Gastrocnemius medialis (tissue), 4 donors: ENCODE measurements at regions not wholly inside any gene's neighbourhood (a gene's known extent, or its start where the extent isn't known, plus 50 kb on each side); places are given as distances from the start of the nearest gene placed in this dataset.

Source experiments
- ATAC-seq, 2 donors: fragments of 150-250 bp; one replicate each; pipeline ENCODE4 v1.9.1; 2016
- DNase-seq, 2 donors: peaks; one replicate each; pipeline ENCODE4 v3.0.0-alpha.2; 2019
- H3K27ac ChIP-seq, 4 donors: fragments of 200-600 bp; sonication (generic); 1 replicate in 1 of 4; 2 replicates in 3 of 4; pipeline ENCODE4 v1.5.1; 2016 to 2018; ENCODE audit warnings: mild to moderate bottlenecking in 2 of 4, moderate library complexity in 1 of 4
- H3K27me3 ChIP-seq, 3 donors: fragments of 200-600 bp; sonication (generic) in 2 of 3; 1 replicate in 1 of 3; 2 replicates in 2 of 3; pipeline versions ENCODE4 v1.5.1 to v1.6.0; 2016 to 2019; ENCODE audit warnings: mild to moderate bottlenecking in 1 of 3, moderate library complexity in 1 of 3
- H3K36me3 ChIP-seq, 2 donors: fragments of 200-600 bp; sonication (generic) in 1 of 2; one replicate each; pipeline ENCODE4 v1.5.1; 2017 to 2018
- H3K4me1 ChIP-seq, 2 donors: fragments of 200-600 bp; sonication (generic) in 1 of 2; one replicate each; pipeline ENCODE4 v1.5.1; 2016 to 2017; ENCODE audit warnings: mild to moderate bottlenecking in 2 of 2
- H3K4me3 ChIP-seq, 4 donors: fragments of 200-600 bp; sonication (generic) in 3 of 4; 1 replicate in 1 of 4; 2 replicates in 3 of 4; pipeline ENCODE4 v1.5.1; 2016 to 2019; ENCODE audit warnings: mild to moderate bottlenecking in 2 of 4
- H3K9me3 ChIP-seq, 3 donors: fragments of 200-600 bp; sonication (generic) in 2 of 3; 1 replicate in 1 of 3; 2 replicates in 2 of 3; pipeline ENCODE4 v1.5.1; 2016 to 2019
- POLR2A ChIP-seq, 2 donors: fragments of 450-650 bp; IDR thresholded peaks; one replicate each; pipeline ENCODE4 v1.6.1; 2017; ENCODE audit warnings: antibody characterized with exemption in 2 of 2, mild to moderate bottlenecking in 2 of 2, moderate library complexity in 2 of 2
- in situ Hi-C, 4 donors: fragments of 200-750 bp; cut with MboI; loops; one replicate each; pipeline versions ENCODE4 v1.15.0 to v1.8.0; 2017; ENCODE audit warnings: low sequenced_read_pairs in 4 of 4
- intact Hi-C: fragments of 100-400 bp; cut with DNase I; formaldehyde crosslinking; loops from one replicate; pipeline ENCODE4 v1.15.1; 2023; ENCODE audit warnings: low total_unique reads
- TF ChIP-seq, protein P1 (sequence below), 5 experiments: fragments of 450-650 bp in 3 of 5; fragments of 200-600 bp in 2 of 5; sonication (generic) in 2 of 5; IDR thresholded peaks in 4 of 5; conservative IDR thresholded peaks in 1 of 5; 1 replicate in 4 of 5; 2 replicates in 1 of 5; pipeline ENCODE4 v1.5.1; 2016 to 2019; ENCODE audit warnings: antibody characterized with exemption in 5 of 5, mild to moderate bottlenecking in 3 of 5, moderate library complexity in 3 of 5

GRCh38 chr5:8864053-8864452 lies 681.8 kb downstream of the SEMA5A start:
- no peak overlapping the region for H3K4me3 ChIP-seq
- H3K36me3 ChIP-seq, result no peaks in the 10 kb centered on the region
- TF ChIP-seq, protein P1, sequence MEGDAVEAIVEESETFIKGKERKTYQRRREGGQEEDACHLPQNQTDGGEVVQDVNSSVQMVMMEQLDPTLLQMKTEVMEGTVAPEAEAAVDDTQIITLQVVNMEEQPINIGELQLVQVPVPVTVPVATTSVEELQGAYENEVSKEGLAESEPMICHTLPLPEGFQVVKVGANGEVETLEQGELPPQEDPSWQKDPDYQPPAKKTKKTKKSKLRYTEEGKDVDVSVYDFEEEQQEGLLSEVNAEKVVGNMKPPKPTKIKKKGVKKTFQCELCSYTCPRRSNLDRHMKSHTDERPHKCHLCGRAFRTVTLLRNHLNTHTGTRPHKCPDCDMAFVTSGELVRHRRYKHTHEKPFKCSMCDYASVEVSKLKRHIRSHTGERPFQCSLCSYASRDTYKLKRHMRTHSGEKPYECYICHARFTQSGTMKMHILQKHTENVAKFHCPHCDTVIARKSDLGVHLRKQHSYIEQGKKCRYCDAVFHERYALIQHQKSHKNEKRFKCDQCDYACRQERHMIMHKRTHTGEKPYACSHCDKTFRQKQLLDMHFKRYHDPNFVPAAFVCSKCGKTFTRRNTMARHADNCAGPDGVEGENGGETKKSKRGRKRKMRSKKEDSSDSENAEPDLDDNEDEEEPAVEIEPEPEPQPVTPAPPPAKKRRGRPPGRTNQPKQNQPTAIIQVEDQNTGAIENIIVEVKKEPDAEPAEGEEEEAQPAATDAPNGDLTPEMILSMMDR (IDR thresholded peaks at IDR 0.05 in 4 of 5, conservative IDR thresholded peaks at IDR 0.05 in 1 of 5), result no peak
- no peak for TF ChIP-seq POLR2A (IDR thresholded peaks at IDR 0.05)
- H3K27ac ChIP-seq, result no peak overlapping the region
- in situ Hi-C loops (no loop called here), intact Hi-C loops (no loop called here)
- ATAC-seq (no peak), DNase-seq (no peak)
- no peaks in the 10 kb centered on the region for H3K4me1 ChIP-seq
- no peaks in the 10 kb centered on the region for H3K9me3 ChIP-seq
- no peaks in the 10 kb centered on the region for H3K27me3 ChIP-seq

- no peaks in the 10 kb centered on the region for H3K36me3 ChIP-seq
- no peaks in the 10 kb centered on the region for H3K27me3 ChIP-seq
- intact Hi-C loops (no loop called here), in situ Hi-C loops (no loop called here)
- TF ChIP-seq, protein P1 (IDR thresholded peaks at IDR 0.05 in 4 of 5, conservative IDR thresholded peaks at IDR 0.05 in 1 of 5), result no peak
- no peak for TF ChIP-seq POLR2A (IDR thresholded peaks at IDR 0.05)
- H3K9me3 ChIP-seq, result no peaks in the 10 kb centered on the region
- H3K4me1 ChIP-seq, result no peaks in the 10 kb centered on the region
- no peak for ATAC-seq
- no peak for DNase-seq
- H3K27ac ChIP-seq, result no peak overlapping the region
- H3K4me3 ChIP-seq, result no peak overlapping the region
Measured at GRCh38 chr5:8865266-8865665, 680.6 kb downstream of the SEMA5A start.

DNA sequence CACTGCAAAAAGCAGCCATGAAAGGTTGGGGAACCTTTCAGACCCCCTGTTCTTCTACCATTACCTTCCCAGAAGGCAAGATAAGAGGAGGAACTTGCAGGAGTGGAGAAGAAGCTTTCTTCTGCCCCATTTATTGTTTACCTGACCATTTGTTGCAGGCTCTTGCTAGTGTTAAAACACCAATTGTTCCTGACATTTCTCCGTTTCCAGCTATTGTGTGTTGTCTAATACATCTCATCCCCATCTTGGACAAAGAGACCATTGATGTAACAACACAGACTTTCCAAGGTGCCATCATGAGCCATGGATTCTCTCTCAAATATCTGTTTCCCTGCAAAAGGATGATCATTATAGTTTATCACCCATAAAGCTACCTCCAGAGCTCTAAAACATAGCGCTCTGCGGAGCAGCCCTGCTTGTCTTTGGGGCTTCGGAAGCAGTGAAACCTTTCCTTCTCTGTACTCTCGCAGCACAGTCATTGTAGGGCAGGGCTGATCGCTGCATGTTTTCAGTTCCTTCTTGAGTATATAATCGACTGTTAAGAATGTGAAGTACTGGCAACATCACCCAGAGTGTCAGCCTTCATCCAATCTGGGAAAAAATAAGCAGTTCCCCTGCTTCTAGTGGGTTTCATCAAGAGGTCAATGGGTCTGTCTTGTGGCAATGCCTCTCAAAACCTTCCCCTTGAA lies 680.0 kb downstream of the SEMA5A start:
- Histone ChIP-seq H3K4me1 (no peaks in the 10 kb centered on the region), H3K27me3 (no peaks in the 10 kb centered on the region), H3K4me3 (no peak overlapping the region), H3K9me3 (no peaks in the 10 kb centered on the region), H3K27ac (no peak overlapping the region), H3K36me3 (no peaks in the 10 kb centered on the region)
- in situ Hi-C loops, result no loop called here
- intact Hi-C loops, result no loop called here
- ATAC-seq, result no peak
- DNase-seq, result no peak
- TF ChIP-seq POLR2A (IDR thresholded peaks at IDR 0.05), result no peak

- no peak for ATAC-seq
- no peak overlapping the region for H3K27ac ChIP-seq
- no peaks in the 10 kb centered on the region for H3K4me1 ChIP-seq
- no peaks in the 10 kb centered on the region for H3K27me3 ChIP-seq
- TF ChIP-seq, protein P1 (IDR thresholded peaks at IDR 0.05 in 4 of 5, conservative IDR thresholded peaks at IDR 0.05 in 1 of 5), result no peak
- TF ChIP-seq POLR2A (IDR thresholded peaks at IDR 0.05), result no peak
- no peak overlapping the region for H3K4me3 ChIP-seq
- intact Hi-C loops, result no loop called here
- H3K36me3 ChIP-seq, result no peaks in the 10 kb centered on the region
- DNase-seq, result no peak
- no peaks in the 10 kb centered on the region for H3K9me3 ChIP-seq
- in situ Hi-C loops, result no loop called here
Measured at GRCh38 chr5:8868283-8868682, 677.6 kb downstream of the SEMA5A start.

DNA sequence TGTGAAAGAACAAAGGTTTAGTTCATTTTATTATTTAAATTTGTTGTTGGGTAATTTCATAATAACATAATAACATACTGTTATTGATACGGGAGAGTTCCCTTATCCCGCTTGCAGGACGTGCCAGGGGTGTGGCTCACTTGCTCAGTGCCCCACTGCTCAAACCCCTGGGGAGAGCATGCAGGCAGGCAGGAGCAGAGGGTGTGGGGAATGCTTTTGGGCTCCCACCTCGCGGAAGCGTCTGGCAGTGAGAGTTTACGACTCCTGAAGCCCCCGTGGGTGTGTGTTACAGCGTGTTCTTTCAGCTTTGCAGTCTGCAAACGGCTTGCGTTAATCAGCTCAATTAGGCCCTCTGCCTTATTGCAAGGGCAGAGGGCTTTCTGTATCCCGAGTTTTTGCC lies 675.9 kb downstream of the SEMA5A start:
- no peak for DNase-seq
- ATAC-seq, result no peak
- no peaks in the 10 kb centered on the region for H3K9me3 ChIP-seq
- TF ChIP-seq POLR2A (IDR thresholded peaks at IDR 0.05), result no peak
- TF ChIP-seq, protein P1 (IDR thresholded peaks at IDR 0.05 in 4 of 5, conservative IDR thresholded peaks at IDR 0.05 in 1 of 5), result no peak
- H3K4me3 ChIP-seq, result no peak overlapping the region
- H3K27ac ChIP-seq, result no peak overlapping the region
- H3K4me1 ChIP-seq, result no peaks in the 10 kb centered on the region
- H3K27me3 ChIP-seq, result no peaks in the 10 kb centered on the region
- in situ Hi-C loops (no loop called here), intact Hi-C loops (no loop called here)
- no peaks in the 10 kb centered on the region for H3K36me3 ChIP-seq
